ENCODE measurements at regions not wholly inside any gene's neighbourhood (a gene's known extent, or its start where the extent isn't known, plus 50 kb on each side); places are given as distances from the start of the nearest gene placed in this dataset.

- H3K27ac ChIP-seq (ENCODE audit: control insufficient read depth, insufficient read depth) = no peak overlapping the region
Observed at GRCh38 chr4:22301253-22301652, 214.6 kb downstream of the ADGRA3 start.

GRCh38 chr4:22299678-22300077 lies 216.2 kb downstream of the ADGRA3 start:
- ChIA-PET SMC1A (ENCODE audit: uncharacterized antibody, unreplicated experiment) (interaction anchor here (1.0 kb wide), 1 partner anchor 13 kb away, joined by 4 read pairs; no protein-coding TSS in a partner anchor), CTCF (no interaction called here), POLR2A (no interaction called here), RAD21 (ENCODE audit: unreplicated experiment) (no interaction called here)
- Histone ChIP-seq H3K9me3 (replicated peaks; ENCODE audit: control insufficient read depth, insufficient read depth, low read length) (no peaks in the 10 kb centered on the region), H3K4me2 (ENCODE audit: control insufficient read depth, insufficient read depth) (no peak overlapping the region), H4K20me1 (ENCODE audit: control insufficient read depth, insufficient read depth) (no peaks in the 10 kb centered on the region), H3K9ac (ENCODE audit: control insufficient read depth, insufficient read depth, low read length) (no peak overlapping the region), H3K79me2 (ENCODE audit: control insufficient read depth, insufficient read depth, low read length) (no peaks in the 10 kb centered on the region), H3K36me3 (ENCODE audit: control insufficient read depth in 2 of 2, insufficient read depth in 2 of 2, low read length in 1 of 2) (no peaks in the 10 kb centered on the region), H3K4me3 (no peak overlapping the region), H3K27me3 (replicated peaks in 1 of 2; ENCODE audit: control insufficient read depth in 2 of 2, insufficient read depth in 2 of 2, low read length in 1 of 2) (no peaks in the 10 kb centered on the region), H3K4me1 (ENCODE audit: control insufficient read depth, insufficient read depth, low read length) (no peaks in the 10 kb centered on the region), H3K27ac (ENCODE audit: control insufficient read depth, insufficient read depth) (no peak overlapping the region), H2AFZ (ENCODE audit: control insufficient read depth, low read depth, low read length) (no peak overlapping the region)
- TF ChIP-seq BMI1 (IDR thresholded peaks at IDR 0.05; ENCODE audit: borderline replicate concordance) (no peak), ZNF207 (IDR thresholded peaks at IDR 0.05; ENCODE audit: borderline replicate concordance) (no peak), TARDBP (IDR thresholded peaks at IDR 0.05; ENCODE audit: borderline replicate concordance) (no peak), MEF2B (IDR thresholded peaks at IDR 0.05; ENCODE audit: partially characterized antibody, poor library complexity, severe bottlenecking) (no peak), POLR2A (IDR thresholded peaks at IDR 0.05; ENCODE audit: low read depth, low read length) (no peak), JUNB (IDR thresholded peaks at IDR 0.05) (no peak), TBL1XR1 (IDR thresholded peaks at IDR 0.05; ENCODE audit: low read depth, low read length) (no peak), HCFC1 (IDR thresholded peaks at IDR 0.05; ENCODE audit: low read length) (no peak), STAT1 (conservative IDR thresholded peaks at IDR 0.05) (no peak), GATAD2B (conservative IDR thresholded peaks at IDR 0.05; ENCODE audit: low read depth) (no peak), EP300 (IDR thresholded peaks at IDR 0.05; ENCODE audit: borderline replicate concordance in 1 of 2, control insufficient read depth in 1 of 2, low read depth in 2 of 2, low read length in 2 of 2) (no peak), POU2F2 (IDR thresholded peaks at IDR 0.05; ENCODE audit: borderline replicate concordance, low read depth, low read length) (no peak)
- in situ Hi-C loops (cut with MboI) (no loop called here), intact Hi-C loops (cut with micrococcal nuclease; ENCODE audit: unreplicated experiment) (no loop called here)
- WGBS (ENCODE audit: insufficient coverage, insufficient replicate concordance, low lambda C conversion rate, missing lambda C conversion rate) = 6% methylated on average over 3 of the region's 3 CpGs
- DNase-seq (ENCODE audit: low read depth, low spot score) (no peak), ATAC-seq (no peak), FAIRE-seq (no peak)
- no TSS peak for BruUV-seq (replicated peaks)

More at GRCh38 chr4:22301253-22301652, 214.6 kb downstream of the ADGRA3 start:
- H4K20me1 ChIP-seq (ENCODE audit: control insufficient read depth, insufficient read depth) = no peaks in the 10 kb centered on the region
- in situ Hi-C loops (cut with MboI) (no loop called here), intact Hi-C loops (cut with micrococcal nuclease; ENCODE audit: unreplicated experiment) (no loop called here)
- ChIA-PET RAD21 (ENCODE audit: unreplicated experiment) (no interaction called here), SMC1A (ENCODE audit: uncharacterized antibody, unreplicated experiment) (interaction anchor here (1.8 kb wide), 1 partner anchor 512 kb away, joined by 4 read pairs; no protein-coding TSS in a partner anchor), CTCF (no interaction called here), POLR2A (interaction anchor here (0.7 kb wide), 1 partner anchor 268 kb away, joined by 3 read pairs; no protein-coding TSS in a partner anchor)
- no peak overlapping the region for H3K4me3 ChIP-seq
- H3K79me2 ChIP-seq (ENCODE audit: control insufficient read depth, insufficient read depth, low read length) = no peaks in the 10 kb centered on the region
- H3K27me3 ChIP-seq (replicated peaks in 1 of 2; ENCODE audit: control insufficient read depth in 2 of 2, insufficient read depth in 2 of 2, low read length in 1 of 2) = no peaks in the 10 kb centered on the region
- H2AFZ ChIP-seq (ENCODE audit: control insufficient read depth, low read depth, low read length) = no peak overlapping the region
- H3K9me3 ChIP-seq (replicated peaks; ENCODE audit: control insufficient read depth, insufficient read depth, low read length) = no peaks in the 10 kb centered on the region
- no peaks in the 10 kb centered on the region for H3K4me1 ChIP-seq (ENCODE audit: control insufficient read depth, insufficient read depth, low read length)
- H3K36me3 ChIP-seq (ENCODE audit: control insufficient read depth in 2 of 2, insufficient read depth in 2 of 2, low read length in 1 of 2) = no peaks in the 10 kb centered on the region
- FAIRE-seq (no peak), ATAC-seq (no peak), DNase-seq (ENCODE audit: low read depth, low spot score) (no peak)
- H3K4me2 ChIP-seq (ENCODE audit: control insufficient read depth, insufficient read depth) = no peak overlapping the region
- no peak overlapping the region for H3K9ac ChIP-seq (ENCODE audit: control insufficient read depth, insufficient read depth, low read length)
- no peak for TF ChIP-seq IRF4 (IDR thresholded peaks at IDR 0.05; ENCODE audit: low read depth, low read length)
- TF ChIP-seq ATF7 (IDR thresholded peaks at IDR 0.05; ENCODE audit: low read depth) = no peak
- 0% methylated on average over 2 of the region's 2 CpGs for WGBS (ENCODE audit: insufficient coverage, insufficient replicate concordance, low lambda C conversion rate, missing lambda C conversion rate)
- BruUV-seq (replicated peaks) = no TSS peak
